ENCODE measurements at regions not wholly inside any gene's neighbourhood (a gene's known extent, or its start where the extent isn't known, plus 50 kb on each side); places are given as distances from the start of the nearest gene placed in this dataset.
A peak's percentile ranks its signal among the peaks of the same experiment; 100 is the strongest.

DNA sequence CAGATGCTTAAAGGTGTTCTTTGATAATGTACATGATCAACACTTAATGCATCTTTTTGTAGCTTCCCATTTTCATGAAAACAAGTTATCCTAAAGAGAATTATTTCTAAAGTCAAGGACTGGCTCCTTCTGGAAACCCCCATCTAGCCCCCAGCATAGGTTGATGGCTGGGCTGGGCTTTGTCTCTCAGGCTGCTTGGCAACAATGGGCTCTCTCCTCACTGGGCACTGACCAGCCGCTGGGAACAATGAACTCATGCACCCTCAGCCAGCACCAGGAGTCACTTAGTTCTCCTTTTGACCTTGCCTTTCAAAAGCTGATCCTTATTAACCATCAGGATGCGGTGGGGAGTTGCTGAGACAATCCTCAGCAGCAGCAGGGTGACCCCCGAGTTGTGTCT lies 293.0 kb upstream of the PLXNA2 start:
- H3K36me3 ChIP-seq (ENCODE audit: low read depth): no peaks in the 10 kb centered on the region
- no peak for ATAC-seq (ENCODE audit: low read depth)
- no peak for TF ChIP-seq CTCF (IDR thresholded peaks at IDR 0.05; ENCODE audit: poor library complexity, severe bottlenecking)
- no peaks in the 10 kb centered on the region for H3K9me3 ChIP-seq (ENCODE audit: severe bottlenecking)
- H3K4me3 ChIP-seq (ENCODE audit: severe bottlenecking): no peak overlapping the region
- DNase-seq (ENCODE audit: low spot score): no peak
- H3K4me1 ChIP-seq (ENCODE audit: insufficient read depth, poor library complexity, severe bottlenecking): no peaks in the 10 kb centered on the region
- H3K27me3 ChIP-seq (ENCODE audit: insufficient read depth, poor library complexity, severe bottlenecking): no peaks in the 10 kb centered on the region
- no peak overlapping the region for H3K27ac ChIP-seq (ENCODE audit: poor library complexity, severe bottlenecking)

GRCh38 chr1:208538078-208538477 lies 293.9 kb upstream of the PLXNA2 start:
- no peak overlapping the region for H3K27ac ChIP-seq (ENCODE audit: poor library complexity, severe bottlenecking)
- H3K4me1 ChIP-seq (ENCODE audit: insufficient read depth, poor library complexity, severe bottlenecking): no peaks in the 10 kb centered on the region
- ATAC-seq (ENCODE audit: low read depth) (no peak), DNase-seq (ENCODE audit: low spot score) (no peak)
- H3K27me3 ChIP-seq (ENCODE audit: insufficient read depth, poor library complexity, severe bottlenecking): no peaks in the 10 kb centered on the region
- no peaks in the 10 kb centered on the region for H3K9me3 ChIP-seq (ENCODE audit: severe bottlenecking)
- H3K36me3 ChIP-seq (ENCODE audit: low read depth): no peaks in the 10 kb centered on the region
- no peak for TF ChIP-seq CTCF (IDR thresholded peaks at IDR 0.05; ENCODE audit: poor library complexity, severe bottlenecking)
- H3K4me3 ChIP-seq (ENCODE audit: severe bottlenecking): no peak overlapping the region

DNA sequence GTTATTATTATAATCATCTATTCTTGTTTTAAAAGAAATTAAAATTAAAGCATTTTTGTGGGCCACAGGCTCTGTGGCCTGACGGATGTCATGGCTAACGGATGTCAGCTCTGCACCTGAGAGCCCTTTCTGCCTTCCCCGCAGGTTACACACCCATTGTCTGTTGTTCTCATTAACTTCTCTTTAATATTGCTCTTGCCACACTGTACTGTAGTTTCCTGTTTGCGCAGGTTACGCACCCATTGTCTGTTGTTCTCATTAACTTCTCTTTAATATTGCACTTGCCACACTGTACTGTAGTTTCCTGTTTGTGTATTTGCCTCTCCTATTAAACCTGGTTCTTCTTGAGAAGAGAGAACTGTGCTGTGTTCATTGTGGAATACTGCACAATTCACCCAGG lies 294.4 kb upstream of the PLXNA2 start:
- Histone ChIP-seq H3K27ac (ENCODE audit: poor library complexity, severe bottlenecking) (no peak overlapping the region), H3K36me3 (ENCODE audit: low read depth) (no peaks in the 10 kb centered on the region), H3K4me1 (ENCODE audit: insufficient read depth, poor library complexity, severe bottlenecking) (no peaks in the 10 kb centered on the region), H3K4me3 (ENCODE audit: severe bottlenecking) (no peak overlapping the region), H3K27me3 (ENCODE audit: insufficient read depth, poor library complexity, severe bottlenecking) (no peaks in the 10 kb centered on the region), H3K9me3 (ENCODE audit: severe bottlenecking) (no peaks in the 10 kb centered on the region)
- ATAC-seq (ENCODE audit: low read depth): no peak
- DNase-seq (ENCODE audit: low spot score): no peak
- no peak for TF ChIP-seq CTCF (IDR thresholded peaks at IDR 0.05; ENCODE audit: poor library complexity, severe bottlenecking)

DNA sequence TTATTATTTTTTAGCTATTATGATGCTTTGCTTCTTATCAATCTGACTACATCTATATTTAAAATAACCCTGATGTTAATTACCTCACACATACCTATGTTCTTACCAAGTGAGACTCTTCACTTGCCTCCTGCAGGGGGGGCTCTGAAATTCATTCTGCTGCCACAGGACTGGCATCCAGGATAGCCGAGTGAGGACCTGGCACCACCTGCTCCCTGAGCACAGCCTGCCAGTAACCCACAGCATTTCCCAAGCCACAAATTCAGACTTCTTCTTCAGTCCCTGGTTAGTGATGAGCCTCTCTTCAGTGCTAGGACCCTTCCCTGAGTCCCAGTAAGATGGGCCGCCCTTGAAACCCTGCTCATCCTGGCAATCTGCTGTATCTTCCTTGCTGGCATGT lies 296.5 kb upstream of the PLXNA2 start:
- H3K4me3 ChIP-seq (ENCODE audit: severe bottlenecking): no peak overlapping the region
- no peaks in the 10 kb centered on the region for H3K4me1 ChIP-seq (ENCODE audit: insufficient read depth, poor library complexity, severe bottlenecking)
- no peak for TF ChIP-seq CTCF (IDR thresholded peaks at IDR 0.05; ENCODE audit: poor library complexity, severe bottlenecking)
- H3K36me3 ChIP-seq (ENCODE audit: low read depth): no peaks in the 10 kb centered on the region
- H3K27ac ChIP-seq (ENCODE audit: poor library complexity, severe bottlenecking): peak overlapping the region; percentile 47
- DNase-seq (ENCODE audit: low spot score) (no peak), ATAC-seq (ENCODE audit: low read depth) (no peak)
- no peaks in the 10 kb centered on the region for H3K9me3 ChIP-seq (ENCODE audit: severe bottlenecking)
- no peaks in the 10 kb centered on the region for H3K27me3 ChIP-seq (ENCODE audit: insufficient read depth, poor library complexity, severe bottlenecking)

DNA sequence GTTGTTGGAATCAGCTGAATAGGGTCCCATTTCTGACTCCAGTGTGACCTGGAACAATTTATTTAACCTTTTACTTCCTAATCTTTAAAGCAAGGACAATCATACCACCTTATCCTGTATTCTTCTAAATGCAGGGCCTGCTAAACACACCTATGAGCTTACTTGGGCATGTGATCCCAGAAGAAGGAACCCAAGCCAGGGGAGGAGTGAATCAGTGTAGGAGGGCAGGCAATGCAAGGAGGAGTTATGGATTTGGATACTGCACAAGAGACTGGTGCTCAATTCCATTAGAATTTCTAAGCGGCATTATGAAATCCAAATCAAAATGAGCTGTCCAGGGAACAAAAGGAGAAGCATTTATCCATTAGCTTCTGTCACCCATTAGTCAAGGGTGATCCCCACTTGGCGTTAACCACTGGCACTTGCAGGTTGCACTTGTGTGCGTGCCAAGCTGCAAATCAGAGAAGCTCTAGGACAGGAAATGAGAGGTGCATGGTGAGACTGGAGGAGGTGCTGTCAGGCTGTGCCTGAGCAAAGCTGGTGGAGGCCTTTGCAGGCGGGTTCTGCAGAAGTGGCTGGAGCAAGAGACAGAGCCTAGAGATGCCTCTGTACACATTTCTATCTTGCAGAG lies 297.2 kb upstream of the PLXNA2 start:
- Histone ChIP-seq H3K36me3 (ENCODE audit: low read depth) (no peaks in the 10 kb centered on the region), H3K27me3 (ENCODE audit: insufficient read depth, poor library complexity, severe bottlenecking) (no peaks in the 10 kb centered on the region), H3K4me3 (ENCODE audit: severe bottlenecking) (no peak overlapping the region), H3K27ac (ENCODE audit: poor library complexity, severe bottlenecking) (peak overlapping the region; percentile 47), H3K9me3 (ENCODE audit: severe bottlenecking) (no peaks in the 10 kb centered on the region), H3K4me1 (ENCODE audit: insufficient read depth, poor library complexity, severe bottlenecking) (no peaks in the 10 kb centered on the region)
- ATAC-seq (ENCODE audit: low read depth) (peak; percentile 73), DNase-seq (ENCODE audit: low spot score) (no peak)
- TF ChIP-seq CTCF (IDR thresholded peaks at IDR 0.05; ENCODE audit: poor library complexity, severe bottlenecking): no peak

Data from RWPE2 (cell line).